HepG2 (cell line): ENCODE measurements at regions not wholly inside any gene's neighbourhood (a gene's known extent, or its start where the extent isn't known, plus 50 kb on each side); places are given as distances from the start of the nearest gene placed in this dataset.

Source experiments
- ATAC-seq: fragments of 200-7000 bp; cut with Tn5 transposase; 3 replicates; pipeline ENCODE4 v1.9.1; 2020; ENCODE audit warnings: mild to moderate bottlenecking, moderate library complexity
- BruUV-seq: library from RNA; stranded (reverse); fragments of 400-500 nt; replicated peaks from 2 replicates; lab custom pipeline; 2021; lab: Mats Ljungman, UMichigan
- CTCF ChIA-PET: fragments of 300-600 bp; formaldehyde crosslinking; extraction: SDS; loops from one replicate; lab custom pipeline; 2021; ENCODE audit warnings: low total read pairs, inconsistent platforms, low intra/inter-chr PET ratio; lab: Yijun Ruan, JAX
- POLR2A ChIA-PET: fragments of 350-600 bp; sonication (Branson Sonifier 250); formaldehyde crosslinking; loops from one replicate; lab custom pipeline; 2020; ENCODE audit warnings: antibody characterized with exemption, inconsistent platforms; lab: Yijun Ruan, JAX
- DNase-seq: peaks from one replicate; pipeline ENCODE4 v3.0.0-alpha.2; 2015; ENCODE audit warnings: low spot score
- FAIRE-seq: peaks from 3 replicates; lab custom pipeline; 2011; peaks lifted over from hg19 to GRCh38; lab: Jason Lieb, UNC
- H2AFZ ChIP-seq: one replicate; pipeline ENCODE4 v1.6.1; 2011; ENCODE audit warnings: low read length, inconsistent platforms
- H3K27ac ChIP-seq: fragments of 300-600 bp; 3 replicates; pipeline ENCODE4 v1.8.0; 2011; ENCODE audit warnings: mixed run types, mild to moderate bottlenecking, mixed read lengths, low read length, inconsistent platforms; ENCODE audit not compliant: insufficient read depth; ENCODE audit errors: extremely low read length
- H3K27me3 ChIP-seq, 2 experiments: fragments of 200-600 bp in 1 of 2; 2 replicates in 1 of 2; 3 replicates in 1 of 2; pipeline versions ENCODE4 v1.6.0 to v1.8.0; 2011; ENCODE audit warnings: low read length in 2 of 2, mild to moderate bottlenecking in 2 of 2, moderate library complexity in 2 of 2, inconsistent platforms in 1 of 2; ENCODE audit not compliant: insufficient read depth in 2 of 2, control insufficient read depth in 1 of 2
- H3K36me3 ChIP-seq, 2 experiments: fragments of 200-600 bp in 1 of 2; replicated peaks in 1 of 2; 2 replicates in 1 of 2; 3 replicates in 1 of 2; pipeline versions ENCODE4 v1.5.1 to v1.8.0; 2011; ENCODE audit warnings: low read length in 2 of 2, inconsistent platforms in 1 of 2; ENCODE audit not compliant: insufficient read depth in 2 of 2, control insufficient read depth in 1 of 2
- H3K4me1 ChIP-seq: 2 replicates; pipeline ENCODE4 v1.5.1; 2012; ENCODE audit warnings: low read length, inconsistent platforms; ENCODE audit not compliant: insufficient read depth
- H3K4me2 ChIP-seq: 2 replicates; pipeline ENCODE4 v1.6.0; 2011; ENCODE audit warnings: low read depth, low read length, inconsistent platforms
- H3K4me3 ChIP-seq, 3 experiments: fragments of 200-600 bp in 1 of 3; sonication (generic), shearing (Covaris generic) in 1 of 3; replicated peaks in 1 of 3; 2 replicates each; pipeline ENCODE4 v1.5.1; 2011 to 2016; ENCODE audit warnings: low read length in 3 of 3, inconsistent platforms in 2 of 3, low read depth in 2 of 3, mild to moderate bottlenecking in 2 of 3, control low read depth in 1 of 3, mixed read lengths in 1 of 3; ENCODE audit not compliant: insufficient read depth in 1 of 3
- H3K79me2 ChIP-seq: one replicate; pipeline ENCODE4 v1.6.1; 2011; ENCODE audit warnings: low read length, inconsistent platforms; ENCODE audit not compliant: insufficient read depth
- H3K9ac ChIP-seq: 2 replicates; pipeline ENCODE4 v1.6.0; 2011; ENCODE audit warnings: mild to moderate bottlenecking, low read depth, low read length, inconsistent platforms; ENCODE audit not compliant: insufficient read depth
- H3K9me3 ChIP-seq: 2 replicates; pipeline ENCODE4 v1.5.1; 2012; ENCODE audit warnings: mild to moderate bottlenecking, low read length
- H4K20me1 ChIP-seq: 2 replicates; pipeline ENCODE4 v1.6.0; 2011; ENCODE audit warnings: inconsistent platforms, mild to moderate bottlenecking, low read length, moderate library complexity; ENCODE audit not compliant: insufficient read depth
- CREB1 ChIP-seq, 2 experiments: fragments of 450-650 bp in 1 of 2; IDR thresholded peaks; 2 replicates each; pipeline ENCODE4 v1.6.1; 2016 to 2017; ENCODE audit warnings: control low read depth in 1 of 2, mild to moderate bottlenecking in 1 of 2, missing compliant biosample characterization in 1 of 2, missing genetic modification characterization in 1 of 2
- SYNCRIP ChIP-seq: fragments of 200-400 bp; formaldehyde crosslinking; IDR thresholded peaks from 2 replicates; pipeline ENCODE4 v1.6.1; 2018; ENCODE audit warnings: mild to moderate bottlenecking, low read depth, low read length; ENCODE audit not compliant: insufficient read depth
- TBX3 ChIP-seq: fragments of 450-650 bp; IDR thresholded peaks from 2 replicates; pipeline ENCODE4 v1.6.1; 2017; ENCODE audit warnings: antibody characterized with exemption, mild to moderate bottlenecking, inconsistent platforms, borderline replicate concordance
- ZNF562 ChIP-seq: sonication (generic); formaldehyde crosslinking; IDR thresholded peaks from 2 replicates; pipeline ENCODE4 v1.8.0; 2022; ENCODE audit warnings: missing genetic modification reagents, borderline replicate concordance
- WGBS: methylation state at CpG from one replicate; pipeline ENCODE4 v1.1.6; 2017; ENCODE audit warnings: low lambda C conversion rate; 5-methylcytosine and 5-hydroxymethylcytosine counted together
- in situ Hi-C: cut with HindIII; loops from 2 replicates; pipeline ENCODE4 v1.10.0; 2017; ENCODE audit warnings: low pct_unique_long_range_greater_than_20kb; ENCODE audit not compliant: extremely low pct_ligation_motif_present
- intact Hi-C: fragments of 100-400 bp; cut with micrococcal nuclease; formaldehyde crosslinking; loops from one replicate; pipeline ENCODE4 v1.10.0; 2022; ENCODE audit not compliant: unreplicated experiment

DNA sequence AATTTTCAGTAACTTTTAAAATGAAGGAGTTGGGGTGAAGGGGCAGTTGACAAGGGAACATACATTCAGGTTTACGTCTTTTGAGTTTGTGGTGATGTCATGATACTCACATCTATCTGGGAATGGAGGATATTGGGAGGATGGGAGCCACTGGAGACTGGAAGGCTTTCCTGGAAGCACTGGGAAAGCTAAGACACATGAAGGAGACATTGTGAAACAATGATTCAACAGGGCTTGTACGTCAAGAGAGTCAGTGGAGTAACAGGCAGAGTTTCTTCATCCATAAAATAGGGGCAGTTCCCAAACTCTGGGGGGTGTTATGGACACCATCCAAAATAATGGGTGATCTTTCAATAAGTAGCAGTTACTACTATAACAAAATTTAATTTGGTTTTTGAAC, 572.8 kb downstream of the CCDC171 start:
- Histone ChIP-seq H2AFZ (no peak overlapping the region), H3K4me3 (no peak overlapping the region), H3K9ac (no peak overlapping the region), H3K36me3 (no peaks in the 10 kb centered on the region), H3K4me1 (no peaks in the 10 kb centered on the region), H4K20me1 (no peaks in the 10 kb centered on the region), H3K27me3 (peaks cover 0 to 1% of the 10 kb centered on the region in 2 experiments; a peak in 1 of 5 replicates), H3K9me3 (no peaks in the 10 kb centered on the region), H3K4me2 (no peak overlapping the region), H3K27ac (no peak overlapping the region), H3K79me2 (no peaks in the 10 kb centered on the region)
- ChIA-PET POLR2A (no interaction called here), CTCF (no interaction called here)
- BruUV-seq, result no TSS peak
- DNase-seq (no peak), FAIRE-seq (no peak), ATAC-seq (no peak)
- WGBS, result 3% methylated on average over 2 of the region's 2 CpGs
- no peak for TF ChIP-seq SYNCRIP
- peak; percentile 35; the same call in 1 of the 2 replicates for TF ChIP-seq CREB1 (IDR thresholded peaks at IDR 0.05)
- TF ChIP-seq CREB1 (CRISPR knock-in tag; IDR thresholded peaks at IDR 0.05), result no peak
- intact Hi-C loops (no loop called here), in situ Hi-C loops (loop anchor here (25.0 kb wide), 1 partner anchor 238 kb away; no protein-coding TSS in a partner anchor)

DNA sequence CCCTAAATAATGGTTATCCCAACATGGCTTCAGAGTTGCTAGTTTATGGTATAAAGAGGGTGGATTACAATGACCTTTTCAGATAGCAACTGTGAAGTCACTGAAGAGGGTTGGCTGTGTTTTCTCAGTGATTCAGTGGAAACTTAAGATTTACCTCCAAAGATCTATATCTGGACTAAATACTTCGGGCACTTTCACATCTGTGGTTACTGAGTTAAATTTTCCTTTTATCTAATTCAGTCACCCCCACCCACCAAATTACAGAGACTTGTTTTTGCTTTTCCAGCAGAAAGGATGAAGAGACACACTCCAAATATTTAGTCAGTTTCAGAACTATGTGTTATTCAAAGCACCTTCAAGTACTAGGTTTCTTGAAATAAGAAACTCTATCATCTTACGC, 573.2 kb downstream of the CCDC171 start:
- no peak for FAIRE-seq
- Histone ChIP-seq H3K4me2 (no peak overlapping the region), H3K9ac (no peak overlapping the region), H4K20me1 (no peaks in the 10 kb centered on the region), H3K79me2 (no peaks in the 10 kb centered on the region), H3K27me3 (peaks cover 0 to 1% of the 10 kb centered on the region in 2 experiments; a peak in 1 of 5 replicates), H3K4me3 (no peak overlapping the region), H2AFZ (no peak overlapping the region), H3K27ac (no peak overlapping the region), H3K36me3 (no peaks in the 10 kb centered on the region), H3K4me1 (no peaks in the 10 kb centered on the region), H3K9me3 (no peaks in the 10 kb centered on the region)
- ChIA-PET CTCF (no interaction called here), POLR2A (no interaction called here)
- 5% methylated on average over 2 of the region's 2 CpGs for WGBS
- in situ Hi-C loops, result loop anchor here (25.0 kb wide), 1 partner anchor 239 kb away; no protein-coding TSS in a partner anchor
- ATAC-seq, result no peak
- no TSS peak for BruUV-seq
- no peak for DNase-seq
- intact Hi-C loops, result no loop called here
- no peak for TF ChIP-seq ZNF562
- no peak for TF ChIP-seq TBX3
